ENCODE measurements at regions not wholly inside any gene's neighbourhood (a gene's known extent, or its start where the extent isn't known, plus 50 kb on each side); places are given as distances from the start of the nearest gene placed in this dataset.

- TF ChIP-seq ZBTB7A (IDR thresholded peaks at IDR 0.05; ENCODE audit: low read depth): no peak
- TF ChIP-seq EGR1 (IDR thresholded peaks at IDR 0.05): no peak
- no peak for TF ChIP-seq EP300 (IDR thresholded peaks at IDR 0.05; ENCODE audit: borderline replicate concordance)
- no peak for TF ChIP-seq FOXM1 (IDR thresholded peaks at IDR 0.05; ENCODE audit: borderline replicate concordance, low read depth)
- no peak for TF ChIP-seq REST (IDR thresholded peaks at IDR 0.05; ENCODE audit: low read depth)
- TF ChIP-seq RAD21 (IDR thresholded peaks at IDR 0.05; ENCODE audit: low read depth): no peak
- TF ChIP-seq USF1 (IDR thresholded peaks at IDR 0.05): no peak
- TF ChIP-seq CEBPB (IDR thresholded peaks at IDR 0.05): no peak
- no peak for TF ChIP-seq CREB1 (IDR thresholded peaks at IDR 0.05; ENCODE audit: low read depth)
Measured at GRCh38 chr15:46121441-46121840, 486.6 kb downstream of the SQOR start.
